Liver (tissue), 3 donors: ENCODE measurements at regions not wholly inside any gene's neighbourhood (a gene's known extent, or its start where the extent isn't known, plus 50 kb on each side); places are given as distances from the start of the nearest gene placed in this dataset.

ENCODE experiments used
- CTCF ChIP-seq: fragments of 150-350 bp; IDR thresholded peaks from 2 replicates; pipeline ENCODE4 v1.5.1; 2017; ENCODE audit warnings: improper control_type of control experiment, low read depth, low read length; ENCODE audit not compliant: missing input control
- JUND ChIP-seq, 2 donors: IDR thresholded peaks; 2 replicates each; pipeline ENCODE4 v1.6.1; 2016; ENCODE audit warnings: antibody characterized with exemption in 2 of 2
- RAD21 ChIP-seq, 2 donors: IDR thresholded peaks; 2 replicates each; pipeline ENCODE4 v1.6.1; 2016; ENCODE audit warnings: antibody characterized with exemption in 2 of 2, mild to moderate bottlenecking in 2 of 2
- REST ChIP-seq: IDR thresholded peaks from 2 replicates; pipeline ENCODE4 v1.6.1; 2016; ENCODE audit warnings: antibody characterized with exemption, mild to moderate bottlenecking
- SP1 ChIP-seq: IDR thresholded peaks from 2 replicates; pipeline ENCODE4 v1.6.1; 2018; ENCODE audit warnings: antibody characterized with exemption, mild to moderate bottlenecking
- TF ChIP-seq, protein P1 (sequence below): IDR thresholded peaks from 2 replicates; pipeline ENCODE4 v1.6.1; 2016; ENCODE audit warnings: antibody characterized with exemption
- donor health status: healthy.
- donor health status: healthy.

DNA sequence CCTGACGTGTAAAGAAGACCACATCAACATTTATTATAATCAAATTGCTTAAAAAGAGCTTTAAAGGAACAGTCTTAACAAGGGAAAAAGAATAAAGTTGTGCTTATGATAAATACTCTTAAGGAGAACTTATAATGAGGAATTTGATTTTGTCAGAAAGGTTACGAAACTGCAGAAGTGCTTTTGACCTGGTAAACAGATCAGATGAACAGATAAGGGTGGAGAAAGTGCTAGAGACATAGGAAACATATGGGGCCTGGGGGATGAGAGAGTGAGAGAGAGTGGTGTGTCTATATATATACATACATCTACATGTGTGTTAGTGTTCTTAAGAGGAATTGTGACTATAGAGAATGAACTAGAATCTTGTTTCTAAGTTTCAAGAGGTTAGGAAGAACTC is 186.2 kb upstream of the GJE1 start:
- no peak for TF ChIP-seq CTCF
- TF ChIP-seq, protein P1, sequence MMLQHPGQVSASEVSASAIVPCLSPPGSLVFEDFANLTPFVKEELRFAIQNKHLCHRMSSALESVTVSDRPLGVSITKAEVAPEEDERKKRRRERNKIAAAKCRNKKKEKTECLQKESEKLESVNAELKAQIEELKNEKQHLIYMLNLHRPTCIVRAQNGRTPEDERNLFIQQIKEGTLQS, result no peak
- no peak for TF ChIP-seq REST
- no peak for TF ChIP-seq RAD21 (IDR thresholded peaks at IDR 0.05)
- TF ChIP-seq SP1, result no peak
- TF ChIP-seq JUND (IDR thresholded peaks at IDR 0.05), result no peak
